Stomach (tissue), 4 donors: ENCODE measurements at regions not wholly inside any gene's neighbourhood (a gene's known extent, or its start where the extent isn't known, plus 50 kb on each side); places are given as distances from the start of the nearest gene placed in this dataset.

ENCODE experiments used
- CTCF ChIP-seq, 7 experiments: fragments of 450-650 bp in 4 of 7; fragments of 200-600 bp in 3 of 7; sonication (generic) in 3 of 7; IDR thresholded peaks; one replicate each; pipeline ENCODE4 v1.5.1; 2016 to 2019; ENCODE audit warnings: antibody characterized with exemption in 7 of 7, control low read depth in 2 of 7, mild to moderate bottlenecking in 1 of 7
- EP300 ChIP-seq: sonication (generic); formaldehyde crosslinking; IDR thresholded peaks from one replicate; pipeline ENCODE4 v1.6.1; 2017; ENCODE audit warnings: antibody characterized with exemption
- POLR2A ChIP-seq, 4 donors: fragments of 450-650 bp; IDR thresholded peaks; one replicate each; pipeline ENCODE4 v1.6.1; 2016; ENCODE audit warnings: antibody characterized with exemption in 4 of 4, control low read depth in 2 of 4, mild to moderate bottlenecking in 1 of 4, moderate library complexity in 1 of 4
- POLR2AphosphoS5 ChIP-seq, 3 donors: sonication (generic); formaldehyde crosslinking; IDR thresholded peaks; one replicate each; pipeline ENCODE4 v1.6.1; 2016; ENCODE audit warnings: antibody characterized with exemption in 3 of 3

DNA sequence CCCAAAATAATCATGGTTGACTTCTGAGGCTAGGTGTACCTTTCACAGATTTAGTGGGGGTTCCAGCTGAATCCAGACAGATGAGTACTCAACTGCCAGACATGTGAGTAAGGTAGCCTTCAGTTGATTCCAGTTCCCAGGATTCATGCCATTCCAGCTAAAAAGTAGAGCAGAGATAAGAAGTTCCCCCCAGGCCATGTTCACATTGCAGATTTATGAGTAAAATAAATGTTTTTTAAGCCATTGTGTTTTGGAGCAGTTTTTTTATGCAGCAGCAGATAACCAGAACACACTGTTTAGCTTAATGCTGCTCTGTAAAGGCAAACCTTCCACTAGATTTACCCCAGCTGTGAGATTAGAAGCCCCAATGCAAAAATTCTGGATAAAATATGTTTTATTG is 245.0 kb downstream of the RFPL4B start:
- TF ChIP-seq CTCF (IDR thresholded peaks at IDR 0.05) (no peak), EP300 (no peak), POLR2AphosphoS5 (IDR thresholded peaks at IDR 0.05) (no peak), POLR2A (IDR thresholded peaks at IDR 0.05) (no peak)
